GM13977 (cell line): ENCODE measurements at regions not wholly inside any gene's neighbourhood (a gene's known extent, or its start where the extent isn't known, plus 50 kb on each side); places are given as distances from the start of the nearest gene placed in this dataset.

Experiments
- DNase-seq: peaks from one replicate; pipeline ENCODE4 v3.0.0; 2012; ENCODE audit warnings: low spot score
- in situ Hi-C: fragments of 300-500 bp; cut with MboI; formaldehyde crosslinking; loops from one replicate; pipeline ENCODE4 v1.12.0; 2022; ENCODE audit warnings: low sequenced_read_pairs, low pct_unique_long_range_greater_than_20kb, mixed read lengths, inconsistent platforms; ENCODE audit not compliant: unreplicated experiment
- TF ChIP-seq, protein P1 (sequence below): IDR thresholded peaks from 2 replicates; pipeline ENCODE4 v1.5.1; 2012; ENCODE audit warnings: mild to moderate bottlenecking, control low read depth; ENCODE audit not compliant: insufficient read depth; ENCODE audit errors: extremely low read depth, missing control alignments

DNA sequence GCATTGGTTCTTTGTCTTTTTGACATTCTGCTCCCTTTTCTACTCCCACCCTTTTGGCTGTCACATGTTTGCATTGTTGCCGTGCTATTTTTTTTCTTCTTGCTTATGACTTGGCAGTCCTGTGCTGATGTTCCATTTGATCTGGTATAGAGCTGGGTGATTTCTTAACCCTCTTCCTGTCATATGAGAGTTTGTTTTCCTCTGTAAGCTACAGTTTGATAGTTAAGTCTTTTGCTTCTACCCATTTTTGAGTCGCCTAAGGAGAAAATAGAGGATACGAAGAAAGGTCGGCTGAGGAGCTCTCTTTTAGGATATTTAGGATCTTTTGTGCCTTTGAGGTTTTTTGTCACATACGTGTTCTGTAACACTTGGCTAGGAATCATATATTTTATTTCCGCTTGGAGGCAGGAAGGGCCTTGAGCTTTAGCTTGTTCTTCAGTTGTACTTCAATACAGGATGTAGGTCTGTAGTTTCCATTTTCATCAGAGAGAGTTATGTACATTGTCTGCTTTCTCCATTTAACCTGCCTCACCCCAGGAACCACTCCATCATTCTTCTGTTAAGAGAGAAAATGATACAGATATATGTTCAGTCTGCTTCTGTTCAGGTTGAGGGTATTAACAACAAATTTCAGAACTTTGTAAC, 150.7 kb downstream of the BACH1 start:
- in situ Hi-C loops, result no loop called here
- TF ChIP-seq, protein P1, sequence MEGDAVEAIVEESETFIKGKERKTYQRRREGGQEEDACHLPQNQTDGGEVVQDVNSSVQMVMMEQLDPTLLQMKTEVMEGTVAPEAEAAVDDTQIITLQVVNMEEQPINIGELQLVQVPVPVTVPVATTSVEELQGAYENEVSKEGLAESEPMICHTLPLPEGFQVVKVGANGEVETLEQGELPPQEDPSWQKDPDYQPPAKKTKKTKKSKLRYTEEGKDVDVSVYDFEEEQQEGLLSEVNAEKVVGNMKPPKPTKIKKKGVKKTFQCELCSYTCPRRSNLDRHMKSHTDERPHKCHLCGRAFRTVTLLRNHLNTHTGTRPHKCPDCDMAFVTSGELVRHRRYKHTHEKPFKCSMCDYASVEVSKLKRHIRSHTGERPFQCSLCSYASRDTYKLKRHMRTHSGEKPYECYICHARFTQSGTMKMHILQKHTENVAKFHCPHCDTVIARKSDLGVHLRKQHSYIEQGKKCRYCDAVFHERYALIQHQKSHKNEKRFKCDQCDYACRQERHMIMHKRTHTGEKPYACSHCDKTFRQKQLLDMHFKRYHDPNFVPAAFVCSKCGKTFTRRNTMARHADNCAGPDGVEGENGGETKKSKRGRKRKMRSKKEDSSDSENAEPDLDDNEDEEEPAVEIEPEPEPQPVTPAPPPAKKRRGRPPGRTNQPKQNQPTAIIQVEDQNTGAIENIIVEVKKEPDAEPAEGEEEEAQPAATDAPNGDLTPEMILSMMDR, result no peak
- no peak for DNase-seq

GRCh38 chr21:29450058-29450457, 151.3 kb downstream of the BACH1 start:
- in situ Hi-C loops, result no loop called here
- DNase-seq, result no peak
- TF ChIP-seq, protein P1, result no peak

GRCh38 chr21:29453511-29453910, 154.8 kb downstream of the BACH1 start:
- DNase-seq, result no peak
- TF ChIP-seq, protein P1, result no peak
- in situ Hi-C loops, result no loop called here

DNA sequence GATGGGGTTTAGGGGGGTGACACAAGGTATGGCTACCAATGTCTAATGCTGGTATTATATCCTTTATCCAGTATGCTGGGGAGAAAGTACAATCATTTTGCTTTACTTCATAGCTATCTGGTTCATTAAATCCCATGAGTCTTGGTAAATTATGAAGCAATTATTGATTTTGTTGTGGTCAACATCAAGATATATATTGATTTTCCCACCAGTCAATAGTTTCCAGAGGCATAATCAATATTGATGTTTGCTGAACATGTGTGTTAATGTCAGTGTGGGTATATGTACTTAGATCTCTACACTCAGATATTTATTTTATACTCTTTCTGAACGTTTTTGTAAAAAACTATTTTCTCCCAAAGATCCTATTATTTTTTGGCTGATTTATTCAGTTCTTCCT, 155.5 kb downstream of the BACH1 start:
- no peak for DNase-seq
- in situ Hi-C loops, result no loop called here
- TF ChIP-seq, protein P1, result no peak

DNA sequence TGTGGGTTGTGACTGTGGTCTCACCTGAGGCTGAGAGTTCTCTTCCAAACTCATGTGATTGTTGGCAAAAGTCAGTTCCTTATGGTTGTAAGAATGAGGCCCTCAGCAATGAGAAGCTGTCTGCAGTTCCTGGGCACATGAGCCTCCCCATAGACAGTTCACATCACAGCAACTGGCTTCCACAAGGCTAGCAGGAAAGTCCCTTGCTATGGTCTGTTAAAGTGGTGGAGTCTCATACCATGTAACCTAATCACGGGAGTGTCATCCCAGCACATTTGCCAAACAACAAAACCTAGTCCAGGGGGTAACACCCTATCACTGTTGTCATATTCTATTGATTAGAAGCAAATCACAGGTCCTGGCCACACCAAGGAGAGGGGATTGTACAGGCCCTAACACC, 163.8 kb downstream of the BACH1 start:
- in situ Hi-C loops, result no loop called here
- TF ChIP-seq, protein P1, result no peak
- no peak for DNase-seq

DNA sequence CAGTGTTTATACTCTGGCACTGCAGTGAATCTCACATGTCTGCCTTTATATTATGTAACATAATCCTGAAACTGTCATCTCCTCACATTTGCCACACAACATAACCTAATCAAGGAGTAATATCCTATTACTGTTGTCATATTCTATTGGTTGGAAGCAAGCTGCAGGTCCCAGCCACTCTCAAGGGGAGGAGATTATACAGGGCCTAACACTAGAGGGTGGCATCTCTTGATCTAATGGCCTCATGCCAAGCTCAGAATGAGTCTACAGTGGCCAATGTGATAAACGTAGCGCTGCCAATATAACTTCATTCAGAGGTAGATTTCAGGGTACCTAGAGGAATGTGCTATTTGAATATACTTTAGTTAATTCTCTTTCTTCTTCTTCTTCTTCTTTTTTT, 166.8 kb downstream of the BACH1 start:
- TF ChIP-seq, protein P1, result no peak
- no peak for DNase-seq
- in situ Hi-C loops, result no loop called here
